Breast epithelium (tissue), 4 donors: ENCODE measurements at regions not wholly inside any gene's neighbourhood (a gene's known extent, or its start where the extent isn't known, plus 50 kb on each side); places are given as distances from the start of the nearest gene placed in this dataset.

Source experiments
- DNase-seq, 2 donors: peaks; one replicate each; pipeline ENCODE4 v3.0.0-alpha.2; 2019; ENCODE audit warnings: low spot score in 2 of 2
- H3K27ac ChIP-seq, 2 donors: fragments of 200-600 bp; sonication (generic) in 1 of 2; one replicate each; pipeline ENCODE4 v1.5.1; 2016 to 2019; ENCODE audit warnings: mild to moderate bottlenecking in 1 of 2
- H3K27me3 ChIP-seq, 2 donors: fragments of 200-600 bp; sonication (generic) in 1 of 2; one replicate each; pipeline versions ENCODE4 v1.5.1 to v1.6.0; 2017 to 2019; ENCODE audit warnings: control low read depth in 1 of 2, mild to moderate bottlenecking in 1 of 2
- H3K36me3 ChIP-seq: fragments of 200-600 bp; one replicate; pipeline ENCODE4 v1.5.1; 2019
- H3K4me1 ChIP-seq, 2 donors: fragments of 200-600 bp; sonication (generic); one replicate each; pipeline ENCODE4 v1.5.1; 2016 to 2019; ENCODE audit warnings: control low read depth in 1 of 2
- H3K4me3 ChIP-seq, 3 donors: fragments of 200-600 bp; sonication (generic); 1 replicate in 2 of 3; 2 replicates in 1 of 3; pipeline ENCODE4 v1.5.1; 2016 to 2019; ENCODE audit warnings: mild to moderate bottlenecking in 3 of 3, moderate library complexity in 2 of 3
- H3K9me3 ChIP-seq, 2 donors: fragments of 200-600 bp; sonication (generic) in 1 of 2; one replicate each; pipeline ENCODE4 v1.5.1; 2016 to 2019; ENCODE audit warnings: control low read depth in 1 of 2
- CTCF ChIP-seq, 3 donors: fragments of 450-650 bp; IDR thresholded peaks; one replicate each; pipeline ENCODE4 v1.5.1; 2016 to 2017; ENCODE audit warnings: antibody characterized with exemption in 3 of 3, mild to moderate bottlenecking in 3 of 3, moderate library complexity in 3 of 3
- POLR2A ChIP-seq: fragments of 450-650 bp; IDR thresholded peaks from one replicate; pipeline ENCODE4 v1.6.1; 2016; ENCODE audit warnings: antibody characterized with exemption, mild to moderate bottlenecking, moderate library complexity
- POLR2AphosphoS5 ChIP-seq, 3 donors: sonication (generic); formaldehyde crosslinking; IDR thresholded peaks; one replicate each; pipeline ENCODE4 v1.6.1; 2017; ENCODE audit warnings: antibody characterized with exemption in 3 of 3
- intact Hi-C: fragments of 100-400 bp; cut with DNase I; formaldehyde crosslinking; loops from one replicate; pipeline ENCODE4 v1.15.1; 2023; ENCODE audit warnings: low total_unique reads

DNA sequence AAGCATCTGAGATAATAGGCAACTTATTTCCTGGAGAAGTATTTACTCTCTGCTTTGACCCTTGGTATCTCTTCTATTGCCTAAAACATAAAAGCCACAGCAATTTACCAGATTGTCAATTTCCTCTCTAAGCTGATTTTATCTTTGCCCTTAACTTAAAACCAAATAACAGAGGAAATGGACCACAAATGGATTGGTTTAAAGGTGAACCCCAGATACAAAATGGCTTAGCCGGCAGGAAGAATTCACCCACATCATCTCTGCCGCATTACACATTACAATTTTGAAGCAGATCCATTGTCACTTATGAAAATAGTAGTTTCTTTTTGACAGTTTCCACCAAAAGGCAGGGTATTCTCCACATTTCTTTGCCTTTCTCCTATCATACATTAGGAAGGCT is 585.8 kb upstream of the CHAC2 start:
- Histone ChIP-seq H3K4me1 (no peaks in the 10 kb centered on the region), H3K36me3 (no peaks in the 10 kb centered on the region), H3K27ac (no peak overlapping the region), H3K9me3 (no peaks in the 10 kb centered on the region), H3K27me3 (no peaks in the 10 kb centered on the region), H3K4me3 (no peak overlapping the region)
- DNase-seq: no peak
- TF ChIP-seq POLR2A: no peak
- TF ChIP-seq CTCF (IDR thresholded peaks at IDR 0.05): no peak
- TF ChIP-seq POLR2AphosphoS5 (IDR thresholded peaks at IDR 0.05): no peak
- intact Hi-C loops: no loop called here

DNA sequence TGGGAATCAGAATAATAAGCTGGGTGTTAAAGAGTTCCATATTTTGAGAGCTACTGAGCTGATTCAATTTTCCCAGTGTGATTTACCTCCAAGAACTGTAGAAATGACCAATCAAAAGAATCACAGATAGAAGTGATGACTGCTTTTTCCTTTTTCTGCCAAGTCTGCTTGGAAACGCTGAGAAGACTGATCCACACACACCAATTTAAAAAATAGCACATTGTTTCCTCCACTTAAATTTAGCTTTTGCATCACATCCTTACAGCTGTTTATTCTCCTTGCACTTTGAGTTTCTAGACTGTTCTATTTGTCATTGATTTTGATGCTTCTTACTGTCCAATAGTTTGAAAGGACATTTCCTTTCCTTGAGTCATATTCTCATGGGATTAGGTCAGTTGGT is 590.3 kb upstream of the CHAC2 start:
- Histone ChIP-seq H3K36me3 (no peaks in the 10 kb centered on the region), H3K4me1 (no peaks in the 10 kb centered on the region), H3K27ac (no peak overlapping the region), H3K27me3 (no peaks in the 10 kb centered on the region), H3K9me3 (no peaks in the 10 kb centered on the region), H3K4me3 (no peak overlapping the region)
- DNase-seq: no peak
- intact Hi-C loops: no loop called here
- TF ChIP-seq POLR2AphosphoS5 (IDR thresholded peaks at IDR 0.05): no peak
- no peak for TF ChIP-seq CTCF (IDR thresholded peaks at IDR 0.05)
- no peak for TF ChIP-seq POLR2A

DNA sequence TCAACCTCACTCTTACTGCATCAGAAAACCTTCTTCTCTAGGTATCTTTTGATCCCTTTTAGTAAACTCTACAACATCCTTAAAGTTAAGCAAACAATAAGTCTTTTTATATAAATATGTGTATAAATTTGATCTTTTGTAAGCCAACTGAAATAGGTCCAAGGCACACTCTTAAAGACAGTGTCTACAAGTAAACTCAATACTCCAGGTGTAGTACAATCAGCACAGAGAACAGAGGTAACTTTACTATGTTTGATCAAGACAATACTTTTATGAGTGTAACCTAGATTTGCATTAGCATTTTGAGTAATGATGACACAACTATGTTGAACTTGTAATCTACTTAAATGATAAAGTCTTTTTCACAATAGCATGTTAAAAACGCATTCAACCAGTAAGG is 593.1 kb upstream of the CHAC2 start:
- Histone ChIP-seq H3K36me3 (no peaks in the 10 kb centered on the region), H3K4me1 (no peaks in the 10 kb centered on the region), H3K27me3 (no peaks in the 10 kb centered on the region), H3K27ac (no peak overlapping the region), H3K4me3 (no peak overlapping the region), H3K9me3 (no peaks in the 10 kb centered on the region)
- no peak for TF ChIP-seq CTCF (IDR thresholded peaks at IDR 0.05)
- no peak for TF ChIP-seq POLR2A
- no peak for TF ChIP-seq POLR2AphosphoS5 (IDR thresholded peaks at IDR 0.05)
- no peak for DNase-seq
- intact Hi-C loops: no loop called here

DNA sequence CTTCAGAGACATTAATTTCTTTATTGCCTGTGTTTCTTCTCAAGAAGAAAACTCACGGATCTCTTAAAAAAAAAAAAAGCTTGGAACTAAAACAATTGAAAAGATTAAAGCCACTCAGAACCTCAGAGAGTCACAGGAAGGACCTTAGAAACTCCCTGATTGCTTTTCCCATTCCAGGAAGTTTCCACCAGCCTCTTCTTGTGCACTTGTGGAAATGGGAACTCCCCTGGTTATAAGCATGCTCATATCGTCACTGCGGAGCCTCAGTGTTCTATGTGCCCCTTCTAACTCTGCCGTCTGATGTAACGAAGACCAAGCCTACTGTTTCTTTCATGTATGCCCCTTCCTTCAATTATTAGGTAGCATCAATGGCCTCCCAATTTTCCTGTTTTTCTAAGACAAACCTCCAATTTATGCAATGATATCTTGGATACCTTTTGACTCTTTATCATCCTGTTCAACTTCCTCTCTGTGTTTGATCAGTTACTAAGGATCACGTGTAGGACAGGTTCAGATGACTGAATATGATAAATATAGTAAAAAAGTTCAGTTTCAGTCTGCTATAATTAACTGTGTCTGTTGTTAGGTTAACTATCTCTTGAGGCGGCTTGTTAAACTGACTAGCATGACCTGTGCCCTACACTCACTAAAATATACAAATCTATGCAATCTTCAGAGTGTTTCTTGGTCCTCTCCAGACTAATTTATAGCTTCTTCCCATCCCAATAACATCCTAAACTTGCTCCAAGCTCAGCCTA is 593.7 kb upstream of the CHAC2 start:
- TF ChIP-seq CTCF (IDR thresholded peaks at IDR 0.05) (no peak), POLR2A (no peak), POLR2AphosphoS5 (IDR thresholded peaks at IDR 0.05) (no peak)
- H3K27me3 ChIP-seq: no peaks in the 10 kb centered on the region
- DNase-seq: no peak
- no peaks in the 10 kb centered on the region for H3K36me3 ChIP-seq
- H3K4me3 ChIP-seq: no peak overlapping the region
- intact Hi-C loops: no loop called here
- H3K4me1 ChIP-seq: no peaks in the 10 kb centered on the region
- no peak overlapping the region for H3K27ac ChIP-seq
- no peaks in the 10 kb centered on the region for H3K9me3 ChIP-seq

- no peak overlapping the region for H3K27ac ChIP-seq
- no peak for TF ChIP-seq POLR2AphosphoS5 (IDR thresholded peaks at IDR 0.05)
- TF ChIP-seq POLR2A: no peak
- no peak for TF ChIP-seq CTCF (IDR thresholded peaks at IDR 0.05)
- H3K4me1 ChIP-seq: no peaks in the 10 kb centered on the region
- no peak for DNase-seq
- no peaks in the 10 kb centered on the region for H3K27me3 ChIP-seq
- intact Hi-C loops: no loop called here
- H3K4me3 ChIP-seq: no peak overlapping the region
- H3K36me3 ChIP-seq: no peaks in the 10 kb centered on the region
- H3K9me3 ChIP-seq: no peaks in the 10 kb centered on the region
Measured at GRCh38 chr2:53173091-53173490, 594.5 kb upstream of the CHAC2 start.
